ENCODE measurements at regions not wholly inside any gene's neighbourhood (a gene's known extent, or its start where the extent isn't known, plus 50 kb on each side); places are given as distances from the start of the nearest gene placed in this dataset.
A peak's percentile ranks its signal among the peaks of the same experiment; 100 is the strongest.

DNA sequence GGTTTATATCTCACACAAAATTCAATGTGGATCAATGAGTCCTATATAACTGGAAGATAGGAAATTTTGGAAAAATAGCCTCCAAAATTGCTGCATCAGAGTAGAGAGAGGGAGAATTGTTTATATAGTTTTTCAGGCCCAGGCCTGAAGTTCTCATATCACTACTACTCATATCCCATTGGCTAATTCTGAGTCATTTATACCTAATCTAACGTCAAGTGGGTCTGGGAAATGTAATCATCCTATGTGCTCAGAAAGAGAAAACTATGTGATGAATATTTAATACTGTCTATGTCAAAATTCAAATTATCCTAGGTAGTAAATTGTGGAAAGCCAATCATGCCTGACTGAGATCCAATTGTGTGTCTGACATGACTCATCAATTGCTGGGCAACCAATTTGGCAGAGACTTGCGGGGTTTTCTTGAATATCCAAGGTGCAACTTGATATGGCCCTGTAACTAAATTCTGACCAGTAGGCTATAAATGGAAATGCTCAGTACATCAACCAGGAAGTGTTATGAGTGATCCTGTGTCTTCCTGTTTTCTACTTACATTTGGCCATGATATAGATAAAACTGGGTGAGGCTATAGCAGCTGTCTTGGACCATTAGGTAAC, 744.4 kb downstream of the KCNJ3 start:
- WGBS (ENCODE audit: insufficient coverage, low coverage, missing lambda C conversion rate), result 21% methylated on average over 2 of the region's 2 CpGs
- Histone ChIP-seq H3K9me1 (ENCODE audit: control insufficient read depth, insufficient read depth, low read length) (no peaks in the 10 kb centered on the region), H3K4me2 (ENCODE audit: insufficient read depth, low read length) (no peak overlapping the region), H3K36me3 (ENCODE audit: control insufficient read depth, insufficient read depth, low read length) (no peaks in the 10 kb centered on the region), H2AFZ (ENCODE audit: low read depth, low read length) (no peak overlapping the region), H3K79me2 (ENCODE audit: control insufficient read depth, insufficient read depth, low read length) (no peaks in the 10 kb centered on the region), H3K27me3 (ENCODE audit: control insufficient read depth in 2 of 2, insufficient read depth in 2 of 2, low read length in 2 of 2) (no peaks in the 10 kb centered on the region), H3K9me3 (replicated peaks; ENCODE audit: control insufficient read depth, insufficient read depth, low read depth, low read length) (no peaks in the 10 kb centered on the region), H3K4me3 (no peak overlapping the region), H3K9ac (ENCODE audit: insufficient read depth in 1 of 2, low read depth in 2 of 2, low read length in 2 of 2) (no peak overlapping the region), H3K4me1 (replicated peaks in 1 of 2; ENCODE audit: control insufficient read depth in 2 of 2, insufficient read depth in 2 of 2, low read length in 2 of 2) (no peaks in the 10 kb centered on the region), H3K27ac (ENCODE audit: extremely low read depth, low read depth, low read length) (no peak overlapping the region), H4K20me1 (replicated peaks; ENCODE audit: control insufficient read depth, insufficient read depth, low read length) (no peaks in the 10 kb centered on the region)
- in situ Hi-C loops (cut with MboI), result no loop called here
- peak in 1 of 4 experiments; percentile 3 for DNase-seq (ENCODE audit: extremely low read depth in 1 of 4, low spot score in 3 of 4)
- BruUV-seq (replicated peaks), result no TSS peak
- intact Hi-C loops (cut with micrococcal nuclease), result no loop called here
- no peak for TF ChIP-seq SUPT5H (IDR thresholded peaks at IDR 0.05)
- ChIA-PET POLR2A (no interaction called here), CTCF (ENCODE audit: low intra/inter-chr PET ratio) (no interaction called here)
- ATAC-seq, result no peak
- no peak for FAIRE-seq

DNA sequence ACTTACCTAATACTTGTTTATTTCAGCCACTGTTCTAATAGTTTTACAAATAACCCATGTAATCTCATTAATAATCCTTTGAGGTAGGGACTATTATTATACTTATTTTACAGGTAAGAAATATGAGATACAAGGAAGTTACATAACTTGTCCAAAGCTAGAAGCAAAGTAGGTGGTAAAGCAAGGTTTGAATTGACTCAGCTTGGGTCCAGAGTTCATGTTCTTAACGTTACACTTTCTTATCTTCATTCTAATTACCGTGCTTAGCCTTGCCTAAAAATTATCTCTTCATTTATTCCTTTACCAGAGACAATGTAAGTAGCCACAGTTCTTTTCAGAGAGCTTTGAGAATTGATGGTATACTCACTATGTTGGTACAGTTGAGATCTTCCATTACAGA, 743.6 kb downstream of the KCNJ3 start:
- ATAC-seq (no peak), FAIRE-seq (no peak), DNase-seq (ENCODE audit: extremely low read depth in 1 of 4, low spot score in 3 of 4) (no peak)
- Histone ChIP-seq H3K9ac (ENCODE audit: insufficient read depth in 1 of 2, low read depth in 2 of 2, low read length in 2 of 2) (no peak overlapping the region), H3K4me1 (replicated peaks in 1 of 2; ENCODE audit: control insufficient read depth in 2 of 2, insufficient read depth in 2 of 2, low read length in 2 of 2) (no peaks in the 10 kb centered on the region), H3K4me3 (no peak overlapping the region), H3K9me3 (replicated peaks; ENCODE audit: control insufficient read depth, insufficient read depth, low read depth, low read length) (0 out of 2 replicates have a peak, but pooled peaks cover 3% of the 10 kb centered on the region), H3K27ac (ENCODE audit: extremely low read depth, low read depth, low read length) (no peak overlapping the region), H2AFZ (ENCODE audit: low read depth, low read length) (no peak overlapping the region), H3K4me2 (ENCODE audit: insufficient read depth, low read length) (no peak overlapping the region), H3K36me3 (ENCODE audit: control insufficient read depth, insufficient read depth, low read length) (no peaks in the 10 kb centered on the region), H3K9me1 (ENCODE audit: control insufficient read depth, insufficient read depth, low read length) (no peaks in the 10 kb centered on the region), H3K27me3 (ENCODE audit: control insufficient read depth in 2 of 2, insufficient read depth in 2 of 2, low read length in 2 of 2) (no peaks in the 10 kb centered on the region), H3K79me2 (ENCODE audit: control insufficient read depth, insufficient read depth, low read length) (no peaks in the 10 kb centered on the region), H4K20me1 (replicated peaks; ENCODE audit: control insufficient read depth, insufficient read depth, low read length) (no peaks in the 10 kb centered on the region)
- intact Hi-C loops (cut with micrococcal nuclease) (no loop called here), in situ Hi-C loops (cut with MboI) (no loop called here)
- ChIA-PET POLR2A (no interaction called here), CTCF (ENCODE audit: low intra/inter-chr PET ratio) (interaction anchor here (0.6 kb wide), 1 partner anchor 789 kb away, joined by 3 read pairs; no protein-coding TSS in a partner anchor)
- no TSS peak for BruUV-seq (replicated peaks)
- 0% methylated on average over 2 of the region's 2 CpGs for WGBS (ENCODE audit: insufficient coverage, low coverage, missing lambda C conversion rate)
- TF ChIP-seq, protein P1, sequence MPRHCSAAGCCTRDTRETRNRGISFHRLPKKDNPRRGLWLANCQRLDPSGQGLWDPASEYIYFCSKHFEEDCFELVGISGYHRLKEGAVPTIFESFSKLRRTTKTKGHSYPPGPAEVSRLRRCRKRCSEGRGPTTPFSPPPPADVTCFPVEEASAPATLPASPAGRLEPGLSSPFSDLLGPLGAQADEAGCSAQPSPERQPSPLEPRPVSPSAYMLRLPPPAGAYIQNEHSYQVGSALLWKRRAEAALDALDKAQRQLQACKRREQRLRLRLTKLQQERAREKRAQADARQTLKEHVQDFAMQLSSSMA (CRISPR knock-in tag; IDR thresholded peaks at IDR 0.05), result no peak
- TF ChIP-seq ZNF696 (CRISPR knock-in tag; conservative IDR thresholded peaks at IDR 0.05) (no peak), TAF1 (IDR thresholded peaks at IDR 0.05; ENCODE audit: control insufficient read depth, extremely low read depth, insufficient read depth, low read length, severe bottlenecking) (no peak)
- TF ChIP-seq, protein P2, sequence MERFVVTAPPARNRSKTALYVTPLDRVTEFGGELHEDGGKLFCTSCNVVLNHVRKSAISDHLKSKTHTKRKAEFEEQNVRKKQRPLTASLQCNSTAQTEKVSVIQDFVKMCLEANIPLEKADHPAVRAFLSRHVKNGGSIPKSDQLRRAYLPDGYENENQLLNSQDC (CRISPR knock-in tag; IDR thresholded peaks at IDR 0.05), result no peak
- TF ChIP-seq, protein P3, sequence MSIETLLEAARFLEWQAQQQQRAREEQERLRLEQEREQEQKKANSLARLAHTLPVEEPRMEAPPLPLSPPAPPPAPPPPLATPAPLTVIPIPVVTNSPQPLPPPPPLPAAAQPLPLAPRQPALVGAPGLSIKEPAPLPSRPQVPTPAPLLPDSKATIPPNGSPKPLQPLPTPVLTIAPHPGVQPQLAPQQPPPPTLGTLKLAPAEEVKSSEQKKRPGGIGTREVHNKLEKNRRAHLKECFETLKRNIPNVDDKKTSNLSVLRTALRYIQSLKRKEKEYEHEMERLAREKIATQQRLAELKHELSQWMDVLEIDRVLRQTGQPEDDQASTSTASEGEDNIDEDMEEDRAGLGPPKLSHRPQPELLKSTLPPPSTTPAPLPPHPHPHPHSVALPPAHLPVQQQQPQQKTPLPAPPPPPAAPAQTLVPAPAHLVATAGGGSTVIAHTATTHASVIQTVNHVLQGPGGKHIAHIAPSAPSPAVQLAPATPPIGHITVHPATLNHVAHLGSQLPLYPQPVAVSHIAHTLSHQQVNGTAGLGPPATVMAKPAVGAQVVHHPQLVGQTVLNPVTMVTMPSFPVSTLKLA (conservative IDR thresholded peaks at IDR 0.05), result no peak
- TF ChIP-seq, protein P4, sequence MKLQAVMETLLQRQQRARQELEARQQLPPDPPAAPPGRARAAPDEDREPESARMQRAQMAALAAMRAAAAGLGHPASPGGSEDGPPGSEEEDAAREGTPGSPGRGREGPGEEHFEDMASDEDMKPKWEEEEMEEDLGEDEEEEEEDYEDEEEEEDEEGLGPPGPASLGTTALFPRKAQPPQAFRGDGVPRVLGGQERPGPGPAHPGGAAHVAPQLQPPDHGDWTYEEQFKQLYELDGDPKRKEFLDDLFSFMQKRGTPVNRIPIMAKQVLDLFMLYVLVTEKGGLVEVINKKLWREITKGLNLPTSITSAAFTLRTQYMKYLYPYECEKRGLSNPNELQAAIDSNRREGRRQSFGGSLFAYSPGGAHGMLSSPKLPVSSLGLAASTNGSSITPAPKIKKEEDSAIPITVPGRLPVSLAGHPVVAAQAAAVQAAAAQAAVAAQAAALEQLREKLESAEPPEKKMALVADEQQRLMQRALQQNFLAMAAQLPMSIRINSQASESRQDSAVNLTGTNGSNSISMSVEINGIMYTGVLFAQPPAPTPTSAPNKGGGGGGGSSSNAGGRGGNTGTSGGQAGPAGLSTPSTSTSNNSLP (IDR thresholded peaks at IDR 0.05; ENCODE audit: borderline replicate concordance, low read depth, low read length), result no peak
- TF ChIP-seq, protein P5, sequence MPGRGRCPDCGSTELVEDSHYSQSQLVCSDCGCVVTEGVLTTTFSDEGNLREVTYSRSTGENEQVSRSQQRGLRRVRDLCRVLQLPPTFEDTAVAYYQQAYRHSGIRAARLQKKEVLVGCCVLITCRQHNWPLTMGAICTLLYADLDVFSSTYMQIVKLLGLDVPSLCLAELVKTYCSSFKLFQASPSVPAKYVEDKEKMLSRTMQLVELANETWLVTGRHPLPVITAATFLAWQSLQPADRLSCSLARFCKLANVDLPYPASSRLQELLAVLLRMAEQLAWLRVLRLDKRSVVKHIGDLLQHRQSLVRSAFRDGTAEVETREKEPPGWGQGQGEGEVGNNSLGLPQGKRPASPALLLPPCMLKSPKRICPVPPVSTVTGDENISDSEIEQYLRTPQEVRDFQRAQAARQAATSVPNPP (IDR thresholded peaks at IDR 0.05; ENCODE audit: borderline replicate concordance, insufficient read depth, insufficient read length), result no peak
- TF ChIP-seq, protein P6, sequence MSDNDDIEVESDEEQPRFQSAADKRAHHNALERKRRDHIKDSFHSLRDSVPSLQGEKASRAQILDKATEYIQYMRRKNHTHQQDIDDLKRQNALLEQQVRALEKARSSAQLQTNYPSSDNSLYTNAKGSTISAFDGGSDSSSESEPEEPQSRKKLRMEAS (CRISPR knock-in tag; IDR thresholded peaks at IDR 0.05), result no peak

All from K562 (cell line).